SJSA1 (cell line): ENCODE measurements at regions not wholly inside any gene's neighbourhood (a gene's known extent, or its start where the extent isn't known, plus 50 kb on each side); places are given as distances from the start of the nearest gene placed in this dataset.
"Not testable (repeated sequence)": the region's sequence is repeated elsewhere in the genome, so short reads cannot be mapped to it uniquely, and the experiment has no call there.

Experiments used
- DNase-seq, 2 experiments: peaks; one replicate each; pipeline ENCODE4 v3.0.0-alpha.2; 2015 to 2020; ENCODE audit warnings: low spot score in 2 of 2, low read depth in 1 of 2
- H3K27ac ChIP-seq: fragments of 250-450 bp; sonication (Bioruptor Pico); 2 replicates; pipeline ENCODE4 v1.5.1; 2020; ENCODE audit warnings: mild to moderate bottlenecking, moderate library complexity
- H3K27me3 ChIP-seq: fragments of 250-450 bp; sonication (Bioruptor Pico); replicated peaks from 2 replicates; pipeline ENCODE4 v1.5.1; 2020; ENCODE audit warnings: mild to moderate bottlenecking, moderate library complexity
- H3K36me3 ChIP-seq: fragments of 250-450 bp; sonication (Bioruptor Pico); 2 replicates; pipeline ENCODE4 v1.5.1; 2020; ENCODE audit warnings: mild to moderate bottlenecking
- H3K4me1 ChIP-seq: fragments of 250-450 bp; sonication (Bioruptor Pico); replicated peaks from 2 replicates; pipeline ENCODE4 v1.6.1; 2021; ENCODE audit warnings: mild to moderate bottlenecking
- H3K4me3 ChIP-seq: fragments of 250-450 bp; sonication (Bioruptor Pico); 2 replicates; pipeline ENCODE4 v1.5.1; 2020; ENCODE audit warnings: mild to moderate bottlenecking
- H3K9me3 ChIP-seq: fragments of 250-450 bp; sonication (Bioruptor Pico); replicated peaks from 2 replicates; pipeline ENCODE4 v1.5.1; 2020; ENCODE audit warnings: mild to moderate bottlenecking

DNA sequence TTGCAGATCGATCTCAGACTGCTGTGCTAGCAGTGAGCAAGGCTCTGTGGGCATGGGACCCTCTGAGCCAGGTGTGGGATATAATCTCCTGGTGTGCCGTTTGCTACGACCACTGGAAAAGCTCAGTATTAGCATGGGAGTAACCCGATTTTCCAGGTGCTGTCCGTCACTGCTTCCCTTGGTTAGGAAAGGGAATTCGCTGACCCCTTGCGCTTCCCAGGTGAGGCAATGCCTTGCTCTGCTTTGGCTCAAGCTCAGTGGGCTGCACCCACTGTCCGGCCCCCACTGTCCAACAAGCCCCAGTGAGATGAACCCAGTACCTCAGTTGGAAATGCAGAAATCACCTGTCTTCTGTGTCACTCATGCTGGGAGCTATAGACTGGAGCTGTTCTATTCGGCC is 155.1 kb upstream of the RXFP2 start:
- H3K36me3 ChIP-seq, H3K4me1 ChIP-seq, DNase-seq, H3K27me3 ChIP-seq, H3K4me3 ChIP-seq, H3K27ac ChIP-seq, H3K9me3 ChIP-seq: not testable (repeated sequence)

DNA sequence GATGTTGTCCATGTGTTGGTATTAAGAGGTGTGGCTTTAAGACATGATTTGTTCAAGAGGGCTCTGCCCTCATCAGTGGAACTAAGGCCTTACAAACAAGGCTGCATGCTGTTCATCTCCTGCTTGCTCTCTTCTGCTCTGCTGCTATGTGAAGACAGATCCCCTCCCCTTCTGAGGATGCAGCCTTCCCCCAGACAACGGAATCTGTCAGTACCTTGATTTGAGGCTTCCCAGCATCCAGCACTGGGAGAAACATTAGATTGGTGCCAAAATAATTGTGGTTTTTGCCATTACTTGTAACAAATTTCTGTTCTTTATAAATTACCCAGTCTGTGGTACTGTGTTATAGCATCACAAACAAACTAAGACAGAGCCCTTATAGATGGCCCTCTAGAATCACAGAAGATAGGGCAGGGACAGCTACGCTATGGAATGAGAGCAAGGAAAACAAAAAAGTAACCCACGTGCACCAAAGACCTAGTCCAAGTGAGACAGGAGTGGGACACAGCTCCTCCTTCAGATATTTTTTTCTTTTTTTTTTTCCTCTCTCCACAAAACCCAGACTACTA is 151.5 kb upstream of the RXFP2 start:
- Histone ChIP-seq H3K4me1 (no peaks in the 10 kb centered on the region), H3K9me3 (no peaks in the 10 kb centered on the region), H3K36me3 (no peaks in the 10 kb centered on the region), H3K4me3 (no peak overlapping the region), H3K27ac (no peak overlapping the region), H3K27me3 (peaks cover 3% of the 10 kb centered on the region; the same call in 1 of the 2 replicates)
- DNase-seq: no peak

DNA sequence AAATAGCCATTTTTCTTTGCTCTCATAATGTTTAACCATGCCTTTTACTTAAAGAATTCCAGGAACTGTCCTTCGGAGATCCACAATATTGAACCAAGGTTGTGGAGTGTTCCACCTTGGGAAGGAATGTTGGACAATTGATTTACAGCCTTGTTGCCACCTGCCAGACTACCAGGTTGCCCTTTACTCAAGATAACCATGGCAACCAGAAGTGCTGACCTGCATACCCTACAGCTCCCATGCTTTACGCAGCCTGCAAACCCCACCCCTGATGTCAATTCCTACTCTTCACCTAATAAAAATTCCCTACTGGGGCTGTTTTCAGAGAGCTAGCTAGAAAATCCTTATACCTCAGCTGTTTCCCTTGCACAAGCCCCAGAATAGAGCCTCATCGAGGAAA is 151.0 kb upstream of the RXFP2 start:
- Histone ChIP-seq H3K36me3 (no peaks in the 10 kb centered on the region), H3K9me3 (no peaks in the 10 kb centered on the region), H3K4me3 (no peak overlapping the region), H3K27ac (no peak overlapping the region), H3K27me3 (peaks cover 3% of the 10 kb centered on the region; the same call in 1 of the 2 replicates), H3K4me1 (no peaks in the 10 kb centered on the region)
- DNase-seq: no peak

DNA sequence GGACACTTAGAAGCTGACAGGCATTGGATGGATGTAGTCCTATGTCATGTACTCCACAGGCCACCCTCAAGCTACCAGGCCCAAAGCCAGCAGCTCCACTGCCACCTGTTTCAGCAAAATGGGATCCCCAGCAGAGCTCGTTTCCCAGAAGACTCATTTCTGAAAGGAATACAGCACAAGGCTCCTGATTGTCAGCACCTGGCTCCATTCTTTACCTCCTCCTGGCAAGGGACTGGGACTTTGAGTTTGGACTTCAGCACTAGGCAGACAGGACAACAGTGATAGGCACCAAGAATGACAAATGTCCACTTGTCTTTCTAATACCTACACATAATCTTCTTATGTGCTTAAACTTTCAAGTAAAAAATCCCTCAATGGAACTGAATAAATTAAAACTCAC is 150.4 kb upstream of the RXFP2 start:
- Histone ChIP-seq H3K27ac (no peak overlapping the region), H3K36me3 (no peaks in the 10 kb centered on the region), H3K4me1 (no peaks in the 10 kb centered on the region), H3K9me3 (no peaks in the 10 kb centered on the region), H3K27me3 (peaks cover 3% of the 10 kb centered on the region; the same call in 1 of the 2 replicates), H3K4me3 (no peak overlapping the region)
- no peak for DNase-seq

DNA sequence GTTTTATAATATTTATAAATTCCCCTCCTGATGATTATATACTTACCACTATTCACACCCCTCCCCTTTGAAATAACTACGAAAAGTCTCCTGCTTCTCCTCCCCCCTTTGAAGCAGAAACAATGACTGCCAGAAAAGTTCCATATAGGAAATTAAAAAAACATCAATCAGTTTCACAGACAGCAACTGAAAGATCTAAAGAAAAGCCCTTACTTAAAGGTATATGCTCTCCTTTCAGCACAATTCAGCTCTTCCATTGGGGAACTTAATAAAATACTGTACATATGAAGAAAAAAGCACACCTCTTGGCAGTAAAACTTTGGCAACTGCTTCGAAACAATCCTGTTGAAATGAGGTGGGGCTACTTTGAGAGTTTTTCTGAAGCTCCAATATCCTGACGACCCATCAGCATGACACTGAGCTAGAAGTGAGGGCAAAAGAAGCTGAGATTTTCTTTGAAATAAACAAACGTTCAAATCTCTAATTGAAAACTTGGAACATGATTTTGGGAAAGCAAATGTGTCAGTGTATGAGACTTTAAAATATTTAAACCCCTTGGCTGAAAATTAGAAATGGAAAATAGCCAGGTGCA is 147.6 kb upstream of the RXFP2 start:
- no peak for DNase-seq
- peaks cover 3% of the 10 kb centered on the region; the same call in 1 of the 2 replicates for H3K27me3 ChIP-seq
- no peaks in the 10 kb centered on the region for H3K9me3 ChIP-seq
- H3K4me3 ChIP-seq: no peak overlapping the region
- H3K4me1 ChIP-seq: no peaks in the 10 kb centered on the region
- no peak overlapping the region for H3K27ac ChIP-seq
- H3K36me3 ChIP-seq: no peaks in the 10 kb centered on the region

DNA sequence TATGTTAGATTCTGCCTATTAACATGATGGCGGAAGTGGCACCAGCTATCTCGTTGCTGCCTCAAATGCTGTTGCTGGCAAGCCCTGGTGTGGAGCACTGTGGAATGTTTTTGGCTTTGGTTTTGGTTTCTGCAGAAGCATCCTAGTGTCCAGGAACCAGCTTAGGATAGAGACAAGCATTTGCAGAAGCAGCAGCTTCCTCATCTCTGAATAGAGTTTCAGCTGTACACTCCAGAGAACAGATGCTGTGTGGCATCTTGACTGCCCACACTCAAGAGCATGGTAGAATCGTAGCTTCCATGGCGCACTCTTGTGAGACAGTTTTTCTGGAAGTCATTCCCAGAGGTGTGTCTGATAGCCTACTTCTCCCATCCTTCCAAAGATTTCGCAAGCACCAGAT is 145.3 kb upstream of the RXFP2 start:
- H3K4me1 ChIP-seq: no peaks in the 10 kb centered on the region
- no peak for DNase-seq
- H3K27ac ChIP-seq: no peak overlapping the region
- no peaks in the 10 kb centered on the region for H3K36me3 ChIP-seq
- H3K9me3 ChIP-seq: no peaks in the 10 kb centered on the region
- H3K27me3 ChIP-seq: peaks cover 3% of the 10 kb centered on the region; the same call in 1 of the 2 replicates
- H3K4me3 ChIP-seq: no peak overlapping the region

DNA sequence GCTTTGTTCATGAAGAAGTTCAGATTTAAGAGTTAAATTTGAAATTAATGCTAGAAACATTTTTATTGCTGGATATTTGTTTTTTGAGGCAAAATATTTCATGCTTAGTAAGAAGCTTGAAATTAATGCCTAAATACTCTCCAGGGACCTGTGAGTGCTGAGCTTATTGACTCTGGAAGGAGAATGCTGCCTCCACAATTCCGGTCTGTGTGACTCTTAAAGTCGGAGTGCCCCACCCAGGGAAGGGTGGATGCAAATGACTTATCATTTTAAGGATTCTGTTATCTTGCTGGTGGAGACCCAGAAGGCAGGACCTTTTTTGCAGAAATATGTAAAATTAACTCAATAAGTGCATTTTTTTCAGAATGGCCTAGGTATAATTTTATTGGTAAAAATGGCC is 143.8 kb upstream of the RXFP2 start:
- H3K9me3 ChIP-seq: no peaks in the 10 kb centered on the region
- H3K4me1 ChIP-seq: no peaks in the 10 kb centered on the region
- no peak overlapping the region for H3K4me3 ChIP-seq
- H3K27me3 ChIP-seq: peaks cover 3% of the 10 kb centered on the region; the same call in 1 of the 2 replicates
- no peaks in the 10 kb centered on the region for H3K36me3 ChIP-seq
- DNase-seq: no peak
- H3K27ac ChIP-seq: no peak overlapping the region

DNA sequence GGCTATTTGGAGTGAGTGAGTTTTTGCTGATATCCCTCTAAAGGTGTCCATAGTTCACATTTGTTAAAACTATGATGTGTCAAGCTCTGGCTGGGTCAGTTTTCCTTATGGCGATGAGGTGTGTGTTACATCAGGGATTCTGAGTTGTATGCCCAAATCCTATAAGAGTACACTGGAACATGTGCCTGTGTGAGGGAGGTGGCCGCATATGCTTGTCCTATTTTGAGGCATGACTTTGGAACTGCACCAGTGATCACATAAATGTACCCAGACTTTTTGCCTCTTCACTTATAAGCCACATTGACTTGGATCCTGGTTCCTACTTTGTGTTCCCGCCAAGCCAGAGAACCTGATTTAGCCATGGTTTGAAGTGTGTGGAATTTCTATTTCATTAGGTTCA is 140.3 kb upstream of the RXFP2 start:
- DNase-seq: no peak
- H3K9me3 ChIP-seq: 0 out of 2 replicates have a peak, but pooled peaks cover under 1% of the 10 kb centered on the region
- no peaks in the 10 kb centered on the region for H3K27me3 ChIP-seq
- no peaks in the 10 kb centered on the region for H3K36me3 ChIP-seq
- no peaks in the 10 kb centered on the region for H3K4me1 ChIP-seq
- H3K27ac ChIP-seq: no peak overlapping the region
- H3K4me3 ChIP-seq: no peak overlapping the region

DNA sequence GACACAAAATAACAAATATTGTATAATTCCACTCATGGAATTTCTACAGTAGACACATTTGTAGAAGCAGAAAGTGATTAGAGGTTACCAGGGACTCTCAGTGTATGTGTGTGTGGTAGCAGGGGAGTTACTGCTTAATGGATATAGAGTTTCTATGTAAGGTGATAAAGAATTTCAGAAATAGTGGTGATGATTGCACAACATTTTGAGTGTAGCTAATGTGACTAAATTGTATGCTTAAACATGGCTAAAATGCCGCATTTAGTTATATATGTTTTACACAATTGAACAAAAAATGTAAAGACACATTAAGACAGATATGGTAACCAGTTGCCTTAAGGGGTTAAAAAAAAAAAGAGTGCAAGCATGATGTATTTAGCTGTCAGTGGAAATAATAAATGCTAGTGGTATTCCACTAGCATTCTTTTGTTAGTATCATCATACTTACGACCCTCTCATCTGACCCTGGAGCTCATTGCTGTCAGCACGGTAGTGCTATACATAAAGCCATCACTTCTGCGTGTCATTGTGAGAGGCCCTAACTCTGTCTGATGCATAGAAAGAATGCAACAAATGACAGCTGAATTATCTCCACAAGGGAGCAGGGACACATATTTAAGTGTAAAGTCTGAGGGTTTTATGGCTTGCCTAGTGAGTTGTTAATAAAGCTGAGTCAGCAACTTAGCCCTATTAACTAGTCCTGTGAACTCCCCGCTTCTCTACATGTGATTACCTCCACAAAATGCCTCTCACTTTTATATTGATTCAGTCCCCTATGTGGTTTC is 134.1 kb upstream of the RXFP2 start:
- no peak for DNase-seq
- no peaks in the 10 kb centered on the region for H3K27me3 ChIP-seq
- H3K36me3 ChIP-seq: no peaks in the 10 kb centered on the region
- H3K4me1 ChIP-seq: no peaks in the 10 kb centered on the region
- no peak overlapping the region for H3K4me3 ChIP-seq
- H3K9me3 ChIP-seq: 0 out of 2 replicates have a peak, but pooled peaks cover 2% of the 10 kb centered on the region
- no peak overlapping the region for H3K27ac ChIP-seq

DNA sequence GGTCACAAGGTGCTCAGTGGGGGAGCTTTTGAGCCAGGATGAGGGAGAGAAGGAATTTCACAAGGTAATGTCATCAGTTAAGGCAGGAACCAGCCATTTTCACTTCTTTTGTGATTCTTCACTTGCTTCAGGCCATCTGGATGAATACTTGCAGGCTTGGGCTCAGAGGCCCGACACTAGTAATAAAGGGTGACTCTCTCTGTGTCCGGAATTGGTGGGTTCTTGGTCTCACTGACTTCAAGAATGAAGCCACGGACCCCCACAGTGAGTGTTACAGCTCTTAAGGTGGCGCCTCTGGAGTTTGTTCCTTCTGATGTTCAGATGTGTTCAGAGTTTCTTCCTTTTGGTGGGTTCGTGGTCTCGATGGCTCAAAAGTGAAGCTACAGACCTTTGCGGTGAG is 131.8 kb upstream of the RXFP2 start:
- not testable (repeated sequence) for DNase-seq, H3K27ac ChIP-seq, H3K4me1 ChIP-seq, H3K27me3 ChIP-seq, H3K9me3 ChIP-seq, H3K4me3 ChIP-seq, H3K36me3 ChIP-seq

DNA sequence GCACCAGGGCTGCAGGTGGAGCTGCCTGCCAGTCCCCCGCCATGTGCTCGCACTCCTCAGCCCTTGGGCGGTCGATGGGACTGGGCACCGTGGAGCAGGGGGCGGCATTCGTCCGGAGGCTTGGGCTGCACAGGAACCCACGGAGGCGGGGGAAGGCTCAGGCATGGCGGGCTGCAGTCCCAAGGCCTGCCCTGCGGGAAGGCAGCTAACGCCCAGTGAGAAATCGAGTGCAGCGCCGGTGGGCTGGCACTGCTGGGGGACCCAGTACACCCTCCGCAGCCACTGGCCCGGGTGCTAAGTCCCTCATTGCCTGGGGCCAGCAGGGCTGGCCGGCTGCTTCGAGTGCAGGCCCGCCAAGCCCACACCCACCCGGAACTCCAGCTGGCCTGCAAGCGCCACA is 130.5 kb upstream of the RXFP2 start:
- H3K9me3 ChIP-seq, H3K4me1 ChIP-seq, H3K27ac ChIP-seq, H3K36me3 ChIP-seq, H3K4me3 ChIP-seq, DNase-seq, H3K27me3 ChIP-seq: not testable (repeated sequence)

DNA sequence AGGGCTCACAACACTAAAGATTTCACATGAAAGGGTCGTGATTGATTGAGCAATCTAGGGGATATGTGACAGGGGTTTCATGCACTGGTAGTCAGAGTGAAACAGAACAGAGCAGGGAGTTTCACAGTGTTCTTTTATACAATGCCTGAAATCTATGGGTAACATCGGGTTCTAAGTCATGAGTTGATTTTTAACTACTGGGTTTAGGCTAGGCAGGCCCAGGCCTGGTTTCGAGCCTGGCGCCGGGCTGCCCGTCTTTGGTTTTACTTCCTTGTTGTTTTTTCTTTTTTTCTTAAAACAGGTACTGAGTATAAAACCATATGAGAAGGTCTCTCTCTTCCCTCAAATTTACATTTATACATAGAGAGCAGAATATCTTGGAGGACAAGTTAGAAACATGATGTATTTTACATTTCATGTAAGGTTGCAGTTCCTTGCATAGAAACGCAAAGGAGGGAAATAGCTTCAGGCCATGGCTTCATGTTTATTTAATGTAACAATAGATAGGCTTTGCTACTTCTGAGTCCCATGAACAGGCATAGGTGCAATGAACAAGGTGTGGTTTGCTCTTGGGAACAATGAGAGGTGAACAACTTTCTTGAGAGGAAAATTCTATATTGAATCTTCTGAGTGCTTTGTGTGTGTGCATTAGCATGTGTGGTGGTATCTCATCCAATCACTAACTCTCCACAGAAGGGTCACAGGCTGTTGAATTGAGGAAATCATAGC is 128.9 kb upstream of the RXFP2 start:
- H3K27me3 ChIP-seq: no peaks in the 10 kb centered on the region
- no peak overlapping the region for H3K27ac ChIP-seq
- no peaks in the 10 kb centered on the region for H3K36me3 ChIP-seq
- no peaks in the 10 kb centered on the region for H3K9me3 ChIP-seq
- no peak overlapping the region for H3K4me3 ChIP-seq
- no peaks in the 10 kb centered on the region for H3K4me1 ChIP-seq
- no peak for DNase-seq

DNA sequence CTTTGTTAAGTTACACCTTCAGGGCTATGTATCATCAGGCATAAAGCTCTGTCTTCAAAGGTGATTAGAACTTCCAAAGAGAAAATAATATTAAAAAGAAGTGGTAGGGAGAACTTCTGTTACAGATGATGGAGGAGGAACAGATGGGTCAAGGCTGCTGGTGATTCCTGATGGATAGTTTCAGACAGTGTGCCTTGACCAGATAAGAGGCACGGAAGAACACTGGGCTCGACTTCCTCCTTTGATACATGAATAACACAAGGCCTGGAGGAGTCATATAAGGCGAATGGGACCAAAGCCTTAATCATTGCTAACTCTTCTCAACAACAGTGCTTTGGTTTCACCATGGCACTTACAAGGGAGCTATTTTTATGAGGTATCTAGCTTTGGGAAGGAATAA is 128.1 kb upstream of the RXFP2 start:
- Histone ChIP-seq H3K36me3 (no peaks in the 10 kb centered on the region), H3K4me1 (no peaks in the 10 kb centered on the region), H3K4me3 (no peak overlapping the region), H3K27me3 (no peaks in the 10 kb centered on the region), H3K9me3 (no peaks in the 10 kb centered on the region), H3K27ac (no peak overlapping the region)
- no peak for DNase-seq

DNA sequence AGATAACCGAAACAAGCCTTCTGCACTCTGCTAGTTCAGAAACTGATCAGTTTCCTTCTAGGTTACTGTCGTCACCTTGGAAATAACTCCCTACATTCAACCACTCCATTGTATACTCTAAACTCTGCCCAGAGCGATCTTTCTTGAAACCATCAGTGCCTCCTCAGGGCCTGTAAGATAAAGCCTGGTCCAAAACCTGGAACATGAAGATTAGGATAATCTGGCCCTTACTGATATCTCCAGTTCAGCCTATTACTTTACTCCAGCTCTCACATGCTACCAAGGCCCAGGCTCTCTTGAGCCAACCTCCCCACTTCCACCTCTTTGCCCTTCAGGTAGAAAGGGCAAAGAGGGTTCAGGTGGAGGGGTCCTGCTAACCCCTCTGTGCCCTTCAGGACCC is 125.3 kb upstream of the RXFP2 start:
- Histone ChIP-seq H3K27ac (no peak overlapping the region), H3K9me3 (no peaks in the 10 kb centered on the region), H3K4me1 (no peaks in the 10 kb centered on the region), H3K36me3 (no peaks in the 10 kb centered on the region), H3K27me3 (no peaks in the 10 kb centered on the region), H3K4me3 (no peak overlapping the region)
- DNase-seq: no peak
